Liver (tissue), 8 donors: ENCODE measurements at regions not wholly inside any gene's neighbourhood (a gene's known extent, or its start where the extent isn't known, plus 50 kb on each side); places are given as distances from the start of the nearest gene placed in this dataset.

ENCODE experiments used
- DNase-seq: peaks from one replicate; pipeline ENCODE4 v3.0.0-alpha.2; 2017; ENCODE audit warnings: low spot score
- H3K27ac ChIP-seq, 2 donors: one replicate each; pipeline ENCODE4 v1.7.0; 2013; ENCODE audit warnings: inconsistent platforms in 2 of 2, low read length in 2 of 2, control low read depth in 1 of 2, low read depth in 1 of 2, mild to moderate bottlenecking in 1 of 2
- H3K27me3 ChIP-seq, 4 donors: one replicate each; pipeline versions ENCODE4 v1.6.1 to v1.7.0; 2013; ENCODE audit warnings: low read length in 3 of 4, inconsistent platforms in 1 of 4, mild to moderate bottlenecking in 1 of 4, moderate library complexity in 1 of 4; ENCODE audit not compliant: control insufficient read depth in 4 of 4, insufficient read depth in 4 of 4
- H3K36me3 ChIP-seq, 4 donors: one replicate each; pipeline versions ENCODE4 v1.6.1 to v1.7.0; 2013; ENCODE audit warnings: low read length in 3 of 4, mild to moderate bottlenecking in 3 of 4, low read depth in 1 of 4, moderate library complexity in 1 of 4; ENCODE audit not compliant: control insufficient read depth in 4 of 4, insufficient read depth in 3 of 4
- H3K4me1 ChIP-seq, 4 donors: one replicate each; pipeline versions ENCODE4 v1.6.1 to v1.7.0; 2013; ENCODE audit warnings: low read length in 3 of 4, mild to moderate bottlenecking in 3 of 4, moderate library complexity in 1 of 4; ENCODE audit not compliant: control insufficient read depth in 4 of 4, insufficient read depth in 4 of 4
- H3K4me3 ChIP-seq, 3 donors: one replicate each; pipeline versions ENCODE4 v1.6.1 to v1.7.0; 2013; ENCODE audit warnings: low read length in 3 of 3, control low read depth in 1 of 3, low read depth in 1 of 3, mild to moderate bottlenecking in 1 of 3
- H3K9ac ChIP-seq, 2 donors: one replicate each; pipeline ENCODE4 v1.7.0; 2013; ENCODE audit warnings: low read length in 2 of 2, mild to moderate bottlenecking in 2 of 2, moderate library complexity in 2 of 2, control low read depth in 1 of 2, low read depth in 1 of 2
- H3K9me3 ChIP-seq, 4 donors: one replicate each; pipeline versions ENCODE4 v1.6.1 to v1.7.0; 2013; ENCODE audit warnings: low read length in 3 of 4; ENCODE audit not compliant: control insufficient read depth in 4 of 4
- ATF3 ChIP-seq: IDR thresholded peaks from 2 replicates; pipeline ENCODE4 v1.6.1; 2016; ENCODE audit warnings: antibody characterized with exemption
- CTCF ChIP-seq: fragments of 150-350 bp; IDR thresholded peaks from 2 replicates; pipeline ENCODE4 v1.5.1; 2017; ENCODE audit warnings: improper control_type of control experiment, low read depth, low read length; ENCODE audit not compliant: missing input control
- EGR1 ChIP-seq, 2 donors: IDR thresholded peaks; 2 replicates each; pipeline ENCODE4 v1.6.1; 2016 to 2018; ENCODE audit warnings: antibody characterized with exemption in 2 of 2, low read depth in 2 of 2
- FOXA1 ChIP-seq: IDR thresholded peaks from 2 replicates; pipeline ENCODE4 v1.6.1; 2016; ENCODE audit warnings: antibody characterized with exemption
- FOXA2 ChIP-seq: IDR thresholded peaks from 2 replicates; pipeline ENCODE4 v1.6.1; 2016; ENCODE audit warnings: antibody characterized with exemption
- GABPA ChIP-seq, 2 donors: IDR thresholded peaks in 1 of 2; conservative IDR thresholded peaks in 1 of 2; 2 replicates each; pipeline ENCODE4 v1.6.1; 2016; ENCODE audit warnings: antibody characterized with exemption in 2 of 2, mild to moderate bottlenecking in 1 of 2, moderate library complexity in 1 of 2
- HNF4A ChIP-seq, 2 donors: conservative IDR thresholded peaks; 2 replicates each; pipeline ENCODE4 v1.6.1; 2016; ENCODE audit warnings: antibody characterized with exemption in 2 of 2, mild to moderate bottlenecking in 2 of 2
- JUND ChIP-seq, 2 donors: IDR thresholded peaks; 2 replicates each; pipeline ENCODE4 v1.6.1; 2016; ENCODE audit warnings: antibody characterized with exemption in 2 of 2
- NR2F2 ChIP-seq: IDR thresholded peaks from 2 replicates; pipeline ENCODE4 v1.6.1; 2016; ENCODE audit warnings: antibody characterized with exemption
- RAD21 ChIP-seq, 2 donors: IDR thresholded peaks; 2 replicates each; pipeline ENCODE4 v1.6.1; 2016; ENCODE audit warnings: antibody characterized with exemption in 2 of 2, mild to moderate bottlenecking in 2 of 2
- REST ChIP-seq: IDR thresholded peaks from 2 replicates; pipeline ENCODE4 v1.6.1; 2016; ENCODE audit warnings: antibody characterized with exemption, mild to moderate bottlenecking
- RXRA ChIP-seq, 2 donors: IDR thresholded peaks; 2 replicates each; pipeline ENCODE4 v1.6.1; 2017 to 2018; ENCODE audit warnings: antibody characterized with exemption in 2 of 2, mild to moderate bottlenecking in 1 of 2
- SP1 ChIP-seq: IDR thresholded peaks from 2 replicates; pipeline ENCODE4 v1.6.1; 2018; ENCODE audit warnings: antibody characterized with exemption, mild to moderate bottlenecking
- TAF1 ChIP-seq: conservative IDR thresholded peaks from 2 replicates; pipeline ENCODE4 v1.6.1; 2016; ENCODE audit warnings: antibody characterized with exemption, mild to moderate bottlenecking
- YY1 ChIP-seq: IDR thresholded peaks from 2 replicates; pipeline ENCODE4 v1.6.1; 2016; ENCODE audit warnings: antibody characterized with exemption, mild to moderate bottlenecking
- ZBTB33 ChIP-seq: IDR thresholded peaks from 2 replicates; pipeline ENCODE4 v1.6.1; 2016; ENCODE audit warnings: antibody characterized with exemption
- WGBS: extraction: QIAGEN DNeasy Blood & Tissue Kit; methylation state at CpG from one replicate; pipeline ENCODE4 v1.1.7; 2013; 5-methylcytosine and 5-hydroxymethylcytosine counted together
- donor health status: healthy.
- donor health status: healthy.
- donor health status: healthy.
- donor health status: healthy.
- donor health status: healthy.

- Histone ChIP-seq H3K27ac (no peak overlapping the region), H3K9ac (no peak overlapping the region), H3K27me3 (peaks cover 0 to 2% (median 0%) of the 10 kb centered on the region in 4 donors), H3K36me3 (no peaks in the 10 kb centered on the region), H3K4me1 (no peaks in the 10 kb centered on the region), H3K9me3 (no peaks in the 10 kb centered on the region), H3K4me3 (no peak overlapping the region)
- TF ChIP-seq JUND (IDR thresholded peaks at IDR 0.05) (no peak), REST (no peak), YY1 (no peak), ZBTB33 (no peak), FOXA1 (no peak), HNF4A (conservative IDR thresholded peaks at IDR 0.05) (no peak), SP1 (no peak), EGR1 (IDR thresholded peaks at IDR 0.05; ENCODE audit: low read depth in 2 of 2) (no peak), FOXA2 (no peak), TAF1 (no peak), NR2F2 (no peak), GABPA (IDR thresholded peaks at IDR 0.05 in 1 of 2, conservative IDR thresholded peaks at IDR 0.05 in 1 of 2) (no peak), ATF3 (no peak)
- no peak for DNase-seq
Measured at GRCh38 chr4:43343298-43343697, 450.8 kb downstream of the GRXCR1 start.

- TF ChIP-seq RXRA (IDR thresholded peaks at IDR 0.05), result no peak
- TF ChIP-seq ZBTB33, result no peak
- no peak for TF ChIP-seq NR2F2
- TF ChIP-seq RAD21 (IDR thresholded peaks at IDR 0.05), result no peak
- TF ChIP-seq HNF4A (conservative IDR thresholded peaks at IDR 0.05), result no peak
- no peak for TF ChIP-seq ATF3
- no peak for TF ChIP-seq REST
- TF ChIP-seq CTCF, result no peak
- no peak overlapping the region for H3K4me3 ChIP-seq
- H3K9me3 ChIP-seq, result no peaks in the 10 kb centered on the region
- no peak overlapping the region for H3K9ac ChIP-seq
- 80% methylated on average over 3 of the region's 3 CpGs for WGBS
- no peak for DNase-seq
- H3K36me3 ChIP-seq, result no peaks in the 10 kb centered on the region
- H3K27ac ChIP-seq, result no peak overlapping the region
- H3K27me3 ChIP-seq, result peaks cover 0 to 2% (median 0%) of the 10 kb centered on the region in 4 donors
- H3K4me1 ChIP-seq, result no peaks in the 10 kb centered on the region
Measured at GRCh38 chr4:43345323-43345925, 452.9 kb downstream of the GRXCR1 start.
